ENCODE measurements at regions not wholly inside any gene's neighbourhood (a gene's known extent, or its start where the extent isn't known, plus 50 kb on each side); places are given as distances from the start of the nearest gene placed in this dataset.

DNA sequence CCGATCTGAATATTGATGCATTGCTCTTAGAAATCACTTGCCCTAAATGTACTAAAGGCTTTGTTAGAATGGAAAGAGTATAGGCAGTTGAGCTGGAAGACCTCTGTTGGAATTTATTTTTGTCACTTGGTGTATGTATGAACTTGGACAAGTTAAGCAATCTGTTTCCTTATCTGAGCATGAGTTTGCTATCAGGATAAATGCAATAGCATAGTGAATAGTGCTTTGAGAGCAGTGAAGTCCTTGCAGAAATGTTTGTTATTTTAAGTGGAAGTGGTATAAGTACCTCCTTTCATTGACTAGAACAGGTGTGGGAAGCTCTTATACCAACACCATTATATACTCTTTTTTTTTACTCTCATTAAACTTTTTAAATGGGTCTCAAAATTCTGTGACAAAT lies 146.4 kb upstream of the ONECUT1 start:
- FAIRE-seq, result no peak
- H3K4me3 ChIP-seq, result no peak overlapping the region
- ChIA-PET POLR2A (no interaction called here), CTCF (no interaction called here)
- TF ChIP-seq CBX8 (IDR thresholded peaks at IDR 0.05) (no peak), RNF2 (IDR thresholded peaks at IDR 0.05; ENCODE audit: borderline replicate concordance, low read depth) (no peak), MYC (IDR thresholded peaks at IDR 0.05; ENCODE audit: borderline replicate concordance, low read length) (no peak), CBX2 (IDR thresholded peaks at IDR 0.05; ENCODE audit: borderline replicate concordance, low read depth) (no peak), HOXB5 (CRISPR knock-in tag; IDR thresholded peaks at IDR 0.05) (no peak), SMC3 (IDR thresholded peaks at IDR 0.05) (no peak), HES2 (IDR thresholded peaks at IDR 0.05) (no peak), HOXA7 (CRISPR knock-in tag; IDR thresholded peaks at IDR 0.05) (no peak), REST (IDR thresholded peaks at IDR 0.05) (no peak), CHD2 (IDR thresholded peaks at IDR 0.05; ENCODE audit: low read length, partially characterized antibody) (no peak), SREBF2 (IDR thresholded peaks at IDR 0.05) (no peak), JUNB (IDR thresholded peaks at IDR 0.05) (no peak), HDAC2 (IDR thresholded peaks at IDR 0.05) (no peak), RCOR1 (IDR thresholded peaks at IDR 0.05; ENCODE audit: low read depth, low read length) (no peak), RFX5 (IDR thresholded peaks at IDR 0.05) (no peak), BHLHE40 (IDR thresholded peaks at IDR 0.05; ENCODE audit: low read depth, low read length) (no peak), EHMT2 (IDR thresholded peaks at IDR 0.05; ENCODE audit: low read depth) (no peak)
- TF ChIP-seq, protein P1, sequence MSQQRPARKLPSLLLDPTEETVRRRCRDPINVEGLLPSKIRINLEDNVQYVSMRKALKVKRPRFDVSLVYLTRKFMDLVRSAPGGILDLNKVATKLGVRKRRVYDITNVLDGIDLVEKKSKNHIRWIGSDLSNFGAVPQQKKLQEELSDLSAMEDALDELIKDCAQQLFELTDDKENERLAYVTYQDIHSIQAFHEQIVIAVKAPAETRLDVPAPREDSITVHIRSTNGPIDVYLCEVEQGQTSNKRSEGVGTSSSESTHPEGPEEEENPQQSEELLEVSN (IDR thresholded peaks at IDR 0.05; ENCODE audit: borderline replicate concordance, low read depth), result no peak
- TF ChIP-seq, protein P2, sequence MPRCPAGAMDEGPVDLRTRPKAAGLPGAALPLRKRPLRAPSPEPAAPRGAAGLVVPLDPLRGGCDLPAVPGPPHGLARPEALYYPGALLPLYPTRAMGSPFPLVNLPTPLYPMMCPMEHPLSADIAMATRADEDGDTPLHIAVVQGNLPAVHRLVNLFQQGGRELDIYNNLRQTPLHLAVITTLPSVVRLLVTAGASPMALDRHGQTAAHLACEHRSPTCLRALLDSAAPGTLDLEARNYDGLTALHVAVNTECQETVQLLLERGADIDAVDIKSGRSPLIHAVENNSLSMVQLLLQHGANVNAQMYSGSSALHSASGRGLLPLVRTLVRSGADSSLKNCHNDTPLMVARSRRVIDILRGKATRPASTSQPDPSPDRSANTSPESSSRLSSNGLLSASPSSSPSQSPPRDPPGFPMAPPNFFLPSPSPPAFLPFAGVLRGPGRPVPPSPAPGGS (IDR thresholded peaks at IDR 0.05), result no peak
- no peaks in the 10 kb centered on the region for H3K9me3 ChIP-seq
- ATAC-seq, result no peak
- no peak for DNase-seq (ENCODE audit: low read depth in 1 of 2, low spot score in 1 of 2)
- H3K4me1 ChIP-seq, result no peaks in the 10 kb centered on the region
- H3K27ac ChIP-seq, result no peak overlapping the region
- 11% methylated on average over 1 of the region's 1 CpG for WGBS (ENCODE audit: missing lambda C conversion rate)
- H3K4me2 ChIP-seq, result no peak overlapping the region

DNA sequence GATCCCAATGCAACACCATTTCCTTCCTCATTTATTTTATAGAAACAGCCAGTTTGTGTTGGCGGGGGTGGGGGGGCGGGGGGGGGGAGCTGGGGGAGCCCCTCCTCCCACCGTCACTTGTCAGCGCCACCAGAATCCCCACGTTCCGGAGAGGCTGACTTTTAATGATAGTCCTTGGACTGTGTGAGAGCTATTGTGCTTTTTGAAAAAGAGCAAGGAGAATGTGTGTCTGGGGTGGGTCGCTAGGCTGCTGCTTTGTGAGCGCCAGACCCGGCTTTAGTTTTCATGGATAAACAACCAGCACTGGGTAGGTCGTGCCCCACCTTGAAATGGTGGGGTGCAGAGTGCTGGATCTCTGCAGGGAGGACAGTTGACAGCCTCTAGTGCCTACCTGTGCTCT lies 135.0 kb upstream of the ONECUT1 start:
- Histone ChIP-seq H3K4me2 (no peak overlapping the region), H3K9me3 (peaks cover 2% of the 10 kb centered on the region; the same call in 1 of the 3 replicates), H3K4me1 (no peaks in the 10 kb centered on the region), H3K4me3 (no peak overlapping the region), H3K27ac (no peak overlapping the region)
- CTCF ChIA-PET, result interaction anchor here (1.3 kb wide), 1 partner anchor 25 kb away, joined by 4 read pairs; no protein-coding TSS in a partner anchor
- no peak for TF ChIP-seq NPAS2 (CRISPR knock-in tag; IDR thresholded peaks at IDR 0.05; ENCODE audit: borderline replicate concordance)
- TF ChIP-seq NR3C1 (IDR thresholded peaks at IDR 0.05), result no peak
- TF ChIP-seq MAZ (IDR thresholded peaks at IDR 0.05; ENCODE audit: borderline replicate concordance, low read depth, low read length), result no peak
- no peak for TF ChIP-seq JUN (IDR thresholded peaks at IDR 0.05)
- TF ChIP-seq ZNF302 (CRISPR knock-in tag; IDR thresholded peaks at IDR 0.05), result no peak
- no peak for TF ChIP-seq HOXB5 (CRISPR knock-in tag; IDR thresholded peaks at IDR 0.05)
- no peak for TF ChIP-seq MAX (IDR thresholded peaks at IDR 0.05)
- FAIRE-seq (no peak), ATAC-seq (no peak), DNase-seq (ENCODE audit: low read depth in 1 of 2, low spot score in 1 of 2) (no peak)
- WGBS (ENCODE audit: missing lambda C conversion rate), result 16% methylated on average over 10 of the region's 10 CpGs
- POLR2A ChIA-PET, result interaction anchor here (0.6 kb wide), 1 partner anchor 130 kb away, joined by 7 read pairs; no protein-coding TSS in a partner anchor
